DOHH2 (cell line): ENCODE measurements at regions not wholly inside any gene's neighbourhood (a gene's known extent, or its start where the extent isn't known, plus 50 kb on each side); places are given as distances from the start of the nearest gene placed in this dataset.

ENCODE experiments used
- EZH2phosphoT487 ChIP-seq: fragments of 200-600 bp; sonication (generic); IDR thresholded peaks from 2 replicates; pipeline ENCODE4 v1.6.1; 2017; ENCODE audit warnings: borderline replicate concordance, mild to moderate bottlenecking, antibody characterized with exemption, low read length, moderate library complexity, mixed read lengths
- TF ChIP-seq, protein P1 (sequence below): fragments of 200-600 bp; sonication (generic); IDR thresholded peaks from one replicate; pipeline ENCODE4 v1.5.1; 2014; ENCODE audit warnings: antibody characterized with exemption, mild to moderate bottlenecking, low read depth, low read length; ENCODE audit not compliant: poor library complexity, severe bottlenecking

DNA sequence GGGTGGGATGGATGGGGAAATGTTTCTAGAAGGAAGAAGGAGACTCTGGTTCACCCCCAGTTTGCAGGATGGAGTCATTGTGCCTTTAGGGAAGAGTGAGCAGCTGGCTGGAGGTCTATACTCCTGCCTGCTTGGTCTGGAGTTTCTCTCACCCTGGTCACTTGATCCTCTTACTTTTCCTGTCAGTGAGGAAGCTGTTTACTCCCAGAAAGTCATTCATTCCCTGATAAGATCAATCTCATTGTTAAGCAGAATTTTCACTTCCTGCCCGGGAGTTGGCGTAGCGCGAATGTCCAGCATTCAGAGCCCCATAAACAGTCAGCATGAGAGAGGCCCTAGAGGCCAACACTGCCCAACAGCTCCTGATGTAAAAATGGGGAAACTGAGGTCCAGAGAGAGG is 70.4 kb upstream of the SIRPA start:
- TF ChIP-seq, protein P1, sequence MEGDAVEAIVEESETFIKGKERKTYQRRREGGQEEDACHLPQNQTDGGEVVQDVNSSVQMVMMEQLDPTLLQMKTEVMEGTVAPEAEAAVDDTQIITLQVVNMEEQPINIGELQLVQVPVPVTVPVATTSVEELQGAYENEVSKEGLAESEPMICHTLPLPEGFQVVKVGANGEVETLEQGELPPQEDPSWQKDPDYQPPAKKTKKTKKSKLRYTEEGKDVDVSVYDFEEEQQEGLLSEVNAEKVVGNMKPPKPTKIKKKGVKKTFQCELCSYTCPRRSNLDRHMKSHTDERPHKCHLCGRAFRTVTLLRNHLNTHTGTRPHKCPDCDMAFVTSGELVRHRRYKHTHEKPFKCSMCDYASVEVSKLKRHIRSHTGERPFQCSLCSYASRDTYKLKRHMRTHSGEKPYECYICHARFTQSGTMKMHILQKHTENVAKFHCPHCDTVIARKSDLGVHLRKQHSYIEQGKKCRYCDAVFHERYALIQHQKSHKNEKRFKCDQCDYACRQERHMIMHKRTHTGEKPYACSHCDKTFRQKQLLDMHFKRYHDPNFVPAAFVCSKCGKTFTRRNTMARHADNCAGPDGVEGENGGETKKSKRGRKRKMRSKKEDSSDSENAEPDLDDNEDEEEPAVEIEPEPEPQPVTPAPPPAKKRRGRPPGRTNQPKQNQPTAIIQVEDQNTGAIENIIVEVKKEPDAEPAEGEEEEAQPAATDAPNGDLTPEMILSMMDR, result no peak
- TF ChIP-seq EZH2phosphoT487, result no peak
